GM18499 (cell line): ENCODE measurements at regions not wholly inside any gene's neighbourhood (a gene's known extent, or its start where the extent isn't known, plus 50 kb on each side); places are given as distances from the start of the nearest gene placed in this dataset.
"Not testable (repeated sequence)": the region's sequence is repeated elsewhere in the genome, so short reads cannot be mapped to it uniquely, and the experiment has no call there.

Source experiments
- ATAC-seq: cut with Tn5 transposase; IDR thresholded peaks from one replicate; pipeline ENCODE4 v1.9.1; 2021; ENCODE audit warnings: moderate number of reproducible peaks; ENCODE audit not compliant: insufficient read depth, unreplicated experiment

DNA sequence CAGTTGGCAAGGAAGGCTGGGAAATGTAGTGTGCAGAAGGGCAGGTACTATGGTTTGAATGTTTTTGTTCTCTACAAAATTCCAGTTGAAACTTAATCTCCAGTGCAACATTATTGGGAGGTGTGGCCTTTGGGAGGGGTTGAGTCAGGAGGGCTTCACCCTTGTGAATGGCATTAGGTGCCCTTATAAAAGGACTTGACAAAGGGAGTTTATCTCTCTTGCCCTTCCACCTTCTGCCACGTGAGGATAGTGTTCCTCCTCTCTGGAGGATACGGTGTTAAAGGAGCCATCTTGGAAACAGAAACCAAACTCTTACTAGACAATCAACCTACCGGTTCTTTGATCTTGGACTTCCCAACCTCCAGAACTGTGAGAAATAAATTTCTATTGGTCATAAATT is 82.2 kb upstream of the LRFN2 start:
- no peak for ATAC-seq

GRCh38 chr6:40668203-40668602 is 81.0 kb upstream of the LRFN2 start:
- no peak for ATAC-seq

DNA sequence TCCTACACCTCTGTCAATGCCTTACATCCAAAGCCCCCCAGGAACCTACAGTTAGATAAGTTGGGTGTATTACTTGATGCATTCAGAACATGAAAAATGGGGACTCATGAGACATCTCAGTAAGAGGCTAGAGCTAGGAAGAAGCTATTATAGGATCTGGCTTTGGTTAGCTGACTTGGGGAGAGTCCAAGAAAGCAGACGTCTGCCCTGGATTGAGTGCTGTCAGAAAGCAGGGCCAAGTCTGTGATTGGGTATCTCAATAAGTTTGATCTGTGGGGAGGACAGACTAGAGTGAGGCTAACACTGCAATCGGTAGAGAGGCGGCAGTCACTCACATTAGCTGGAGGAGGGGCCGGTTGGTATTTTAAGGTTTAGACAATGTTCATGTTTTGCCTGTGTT is 79.4 kb upstream of the LRFN2 start:
- ATAC-seq, result no peak

DNA sequence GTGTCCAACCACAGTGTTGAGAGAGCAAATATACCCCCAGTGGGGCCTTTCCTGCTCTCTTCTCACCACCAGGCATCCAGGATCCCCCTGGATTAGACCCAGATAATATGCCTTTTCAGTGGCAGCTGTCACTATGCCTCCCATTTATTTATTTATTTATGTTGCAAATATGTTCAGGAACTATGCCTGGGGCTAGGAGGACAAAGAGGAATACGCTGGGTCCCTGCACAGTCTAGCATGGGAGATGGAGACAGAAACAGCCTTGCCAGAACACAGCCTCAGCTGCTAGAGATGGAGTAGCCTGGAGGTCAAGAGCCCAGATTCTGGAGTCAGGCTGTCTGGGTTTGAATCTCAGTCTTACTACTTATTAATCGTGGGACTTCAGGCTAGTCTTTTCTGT is 74.6 kb upstream of the LRFN2 start:
- ATAC-seq, result no peak

DNA sequence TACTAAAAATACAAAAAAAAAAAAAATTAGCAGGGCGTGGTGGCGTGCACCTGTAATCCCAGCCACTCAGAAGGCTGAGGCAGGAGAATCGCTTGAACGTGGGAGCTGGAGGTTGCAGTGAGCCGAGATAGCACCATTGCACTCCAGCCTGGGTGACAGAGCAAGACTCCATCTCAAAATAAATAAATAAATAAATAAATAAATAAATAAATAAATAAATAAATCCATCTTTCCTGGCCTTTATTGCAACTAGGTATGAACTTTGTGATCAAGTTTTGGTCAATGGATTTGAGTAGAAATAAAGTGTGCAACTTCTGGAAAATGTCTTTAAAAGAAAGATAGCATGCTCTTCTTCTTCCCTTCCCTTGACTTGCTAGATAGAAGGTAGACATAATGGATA is 69.6 kb upstream of the LRFN2 start:
- ATAC-seq, result not testable (repeated sequence)

GRCh38 chr6:40654828-40655227 is 67.7 kb upstream of the LRFN2 start:
- no peak for ATAC-seq

GRCh38 chr6:40645043-40645442 is 57.9 kb upstream of the LRFN2 start:
- ATAC-seq, result no peak

DNA sequence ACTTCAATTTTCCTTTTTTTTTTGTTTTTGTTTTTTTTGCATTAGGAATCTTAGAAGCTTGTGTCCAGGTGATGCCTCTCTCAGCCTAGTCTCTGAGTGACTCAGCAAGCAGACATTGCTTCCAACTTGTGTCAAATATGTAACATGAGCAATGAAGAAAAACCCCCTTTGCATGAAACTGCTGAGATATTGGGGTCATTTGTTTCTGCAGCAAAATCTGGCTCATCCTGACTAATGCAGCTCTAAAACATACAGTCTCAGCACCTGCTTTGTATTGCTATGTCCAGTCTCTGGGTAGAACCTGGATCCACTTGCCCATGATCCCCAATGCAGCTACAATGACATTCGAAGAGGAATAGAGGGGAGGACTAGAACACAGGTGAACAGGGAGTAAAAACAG is 55.7 kb upstream of the LRFN2 start:
- ATAC-seq, result no peak

GRCh38 chr6:40642190-40642589 is 55.0 kb upstream of the LRFN2 start:
- no peak for ATAC-seq

- no peak for ATAC-seq
These were observed 53.5 kb upstream of the LRFN2 start for GRCh38 chr6:40640599-40641227.
